Parathyroid adenoma (tissue), 2 donors: ENCODE measurements at regions not wholly inside any gene's neighbourhood (a gene's known extent, or its start where the extent isn't known, plus 50 kb on each side); places are given as distances from the start of the nearest gene placed in this dataset.

Source experiments
- H2AFZ ChIP-seq: fragments of 300-600 bp; sonication (generic); one replicate; pipeline ENCODE4 v1.7.0; 2017; ENCODE audit warnings: antibody characterized with exemption, mild to moderate bottlenecking
- H3K27ac ChIP-seq: fragments of 300-600 bp; sonication (generic); one replicate; pipeline ENCODE4 v1.7.0; 2017
- H3K27me3 ChIP-seq: fragments of 300-600 bp; sonication (generic); one replicate; pipeline ENCODE4 v1.7.0; 2017; ENCODE audit warnings: low read length; ENCODE audit not compliant: control insufficient read depth, insufficient read depth
- H3K36me3 ChIP-seq: fragments of 300-600 bp; sonication (generic); one replicate; pipeline ENCODE4 v1.7.0; 2017; ENCODE audit warnings: low read length; ENCODE audit not compliant: control insufficient read depth, insufficient read depth
- H3K4me1 ChIP-seq: fragments of 300-600 bp; sonication (generic); one replicate; pipeline ENCODE4 v1.7.0; 2017; ENCODE audit warnings: control low read depth
- H3K4me2 ChIP-seq: fragments of 300-600 bp; sonication (generic); one replicate; pipeline ENCODE4 v1.7.0; 2017; ENCODE audit warnings: low read length
- H3K4me3 ChIP-seq: fragments of 300-600 bp; sonication (generic); one replicate; pipeline ENCODE4 v1.7.0; 2017; ENCODE audit warnings: low read depth, low read length
- H3K79me2 ChIP-seq: fragments of 300-600 bp; sonication (generic); one replicate; pipeline ENCODE4 v1.7.0; 2017; ENCODE audit warnings: control low read depth
- H3K9ac ChIP-seq: fragments of 300-600 bp; sonication (generic); one replicate; pipeline ENCODE4 v1.7.0; 2017; ENCODE audit warnings: mild to moderate bottlenecking
- H3K9me3 ChIP-seq: fragments of 300-600 bp; sonication (generic); one replicate; pipeline ENCODE4 v1.7.0; 2017; ENCODE audit warnings: low read length; ENCODE audit not compliant: control insufficient read depth
- TF ChIP-seq, protein P1 (sequence below): fragments of 300-600 bp; sonication (generic); IDR thresholded peaks from one replicate; pipeline ENCODE4 v1.7.0; 2017; ENCODE audit warnings: antibody characterized with exemption, mild to moderate bottlenecking
- donor health status: primary hyperparathyroidism.

DNA sequence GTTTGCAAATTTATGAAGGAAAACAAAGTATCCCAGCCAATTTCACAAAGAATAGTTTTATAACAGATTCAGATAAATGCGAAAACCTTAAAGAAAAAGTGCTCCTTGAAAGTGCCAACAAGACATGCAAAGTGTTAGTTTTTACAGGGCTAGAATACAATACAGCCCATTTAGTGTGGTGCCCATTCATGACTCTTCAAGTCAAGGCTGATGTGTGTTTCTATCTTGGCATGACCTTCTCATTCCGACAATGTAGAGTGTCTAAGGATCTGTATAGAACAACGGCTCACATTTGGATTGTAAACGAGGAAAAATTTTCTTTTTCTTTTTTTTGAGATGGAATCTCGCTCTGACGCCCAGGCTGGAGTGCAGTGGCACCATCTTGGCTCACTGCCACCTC is 205.2 kb upstream of the SEMA6A start:
- H3K36me3 ChIP-seq: no peaks in the 10 kb centered on the region
- H3K4me2 ChIP-seq: no peak overlapping the region
- no peaks in the 10 kb centered on the region for H3K27me3 ChIP-seq
- H3K27ac ChIP-seq: no peak overlapping the region
- H3K79me2 ChIP-seq: no peaks in the 10 kb centered on the region
- no peaks in the 10 kb centered on the region for H3K4me1 ChIP-seq
- H3K9me3 ChIP-seq: no peaks in the 10 kb centered on the region
- no peak overlapping the region for H3K4me3 ChIP-seq
- H3K9ac ChIP-seq: no peak overlapping the region
- H2AFZ ChIP-seq: no peak overlapping the region
- TF ChIP-seq, protein P1, sequence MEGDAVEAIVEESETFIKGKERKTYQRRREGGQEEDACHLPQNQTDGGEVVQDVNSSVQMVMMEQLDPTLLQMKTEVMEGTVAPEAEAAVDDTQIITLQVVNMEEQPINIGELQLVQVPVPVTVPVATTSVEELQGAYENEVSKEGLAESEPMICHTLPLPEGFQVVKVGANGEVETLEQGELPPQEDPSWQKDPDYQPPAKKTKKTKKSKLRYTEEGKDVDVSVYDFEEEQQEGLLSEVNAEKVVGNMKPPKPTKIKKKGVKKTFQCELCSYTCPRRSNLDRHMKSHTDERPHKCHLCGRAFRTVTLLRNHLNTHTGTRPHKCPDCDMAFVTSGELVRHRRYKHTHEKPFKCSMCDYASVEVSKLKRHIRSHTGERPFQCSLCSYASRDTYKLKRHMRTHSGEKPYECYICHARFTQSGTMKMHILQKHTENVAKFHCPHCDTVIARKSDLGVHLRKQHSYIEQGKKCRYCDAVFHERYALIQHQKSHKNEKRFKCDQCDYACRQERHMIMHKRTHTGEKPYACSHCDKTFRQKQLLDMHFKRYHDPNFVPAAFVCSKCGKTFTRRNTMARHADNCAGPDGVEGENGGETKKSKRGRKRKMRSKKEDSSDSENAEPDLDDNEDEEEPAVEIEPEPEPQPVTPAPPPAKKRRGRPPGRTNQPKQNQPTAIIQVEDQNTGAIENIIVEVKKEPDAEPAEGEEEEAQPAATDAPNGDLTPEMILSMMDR: no peak

DNA sequence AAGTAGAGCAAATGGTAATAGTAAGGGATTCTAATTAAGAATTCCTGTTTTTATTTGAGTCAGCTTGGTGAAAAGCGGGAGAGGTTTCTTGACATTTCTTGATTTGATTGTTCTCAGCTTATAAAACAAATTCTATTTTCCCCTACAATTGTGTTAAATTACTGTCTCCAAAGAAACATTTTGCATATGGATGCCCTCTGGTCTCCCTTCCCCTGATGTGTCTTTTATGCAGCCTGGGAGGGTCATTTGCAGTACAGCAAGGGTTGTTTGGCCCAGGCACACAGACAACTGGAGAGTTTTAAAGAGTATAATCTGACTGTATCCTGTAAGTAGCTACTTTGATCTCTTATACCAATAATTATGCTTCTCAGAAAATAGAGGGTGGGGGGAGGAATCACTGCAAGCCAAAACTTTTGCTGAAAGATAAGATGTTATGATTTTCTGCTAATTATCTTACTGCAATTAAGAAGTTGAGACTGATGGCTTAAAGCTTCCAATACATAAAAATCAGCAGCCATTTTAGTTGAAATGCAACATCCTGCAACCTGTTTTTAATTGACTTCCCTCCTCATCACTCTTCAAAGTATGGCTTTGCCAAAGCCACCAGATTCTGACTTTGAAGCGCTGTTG is 204.1 kb upstream of the SEMA6A start:
- TF ChIP-seq, protein P1: no peak

DNA sequence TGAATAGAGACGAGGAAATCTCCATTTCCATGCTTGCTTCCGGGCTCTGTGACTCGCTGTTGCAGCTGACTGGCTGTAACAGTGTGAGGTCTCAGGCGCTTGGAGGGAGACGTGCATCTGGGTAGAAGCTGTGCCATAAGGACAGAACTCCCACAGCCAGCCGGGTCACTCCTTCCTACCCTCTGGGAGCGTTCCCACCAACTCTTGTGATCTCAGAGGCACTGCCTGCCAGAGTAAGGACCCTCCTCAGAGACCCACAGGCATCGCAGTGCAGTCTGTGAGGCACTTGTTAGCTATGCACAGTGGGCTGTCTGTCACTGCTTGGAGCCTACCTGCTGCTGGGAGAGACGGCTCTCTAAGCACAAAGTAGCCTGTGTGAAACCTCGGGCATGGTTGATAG is 203.4 kb upstream of the SEMA6A start:
- Histone ChIP-seq H3K4me3 (no peak overlapping the region), H3K4me1 (no peaks in the 10 kb centered on the region), H3K4me2 (no peak overlapping the region), H3K9ac (no peak overlapping the region), H3K27me3 (no peaks in the 10 kb centered on the region), H2AFZ (no peak overlapping the region), H3K79me2 (no peaks in the 10 kb centered on the region), H3K9me3 (no peaks in the 10 kb centered on the region), H3K27ac (no peak overlapping the region), H3K36me3 (no peaks in the 10 kb centered on the region)
- TF ChIP-seq, protein P1: no peak

More for the DNA sequence above, 204.1 kb upstream of the SEMA6A start:
- Histone ChIP-seq H2AFZ (no peak overlapping the region), H3K4me1 (no peaks in the 10 kb centered on the region), H3K79me2 (no peaks in the 10 kb centered on the region), H3K9ac (no peak overlapping the region), H3K4me3 (no peak overlapping the region), H3K4me2 (no peak overlapping the region), H3K27ac (no peak overlapping the region), H3K27me3 (no peaks in the 10 kb centered on the region), H3K9me3 (no peaks in the 10 kb centered on the region), H3K36me3 (no peaks in the 10 kb centered on the region)

DNA sequence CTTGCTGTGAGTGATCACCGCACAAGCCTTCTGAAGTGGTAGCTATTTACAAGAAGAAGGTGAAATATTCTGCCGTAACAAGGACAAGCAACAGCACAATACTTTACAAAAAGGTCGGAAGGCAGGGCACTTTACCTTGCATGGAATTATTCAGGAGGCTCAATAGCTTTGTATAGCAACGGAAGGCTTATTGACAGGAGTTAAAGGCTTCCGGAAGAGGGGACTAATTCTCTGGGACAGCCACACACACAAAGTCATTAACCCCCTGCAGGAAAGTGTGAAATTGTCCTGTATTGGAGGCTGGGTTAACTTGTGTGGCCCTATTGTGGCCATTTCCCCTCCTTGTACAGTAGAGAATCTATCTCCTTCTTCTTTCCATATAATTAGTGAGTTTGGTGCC is 199.3 kb upstream of the SEMA6A start:
- Histone ChIP-seq H3K79me2 (no peaks in the 10 kb centered on the region), H3K4me3 (no peak overlapping the region), H3K4me1 (no peaks in the 10 kb centered on the region), H2AFZ (no peak overlapping the region), H3K9me3 (no peaks in the 10 kb centered on the region), H3K9ac (no peak overlapping the region), H3K27me3 (no peaks in the 10 kb centered on the region), H3K4me2 (no peak overlapping the region), H3K36me3 (no peaks in the 10 kb centered on the region), H3K27ac (no peak overlapping the region)
- TF ChIP-seq, protein P1: no peak

DNA sequence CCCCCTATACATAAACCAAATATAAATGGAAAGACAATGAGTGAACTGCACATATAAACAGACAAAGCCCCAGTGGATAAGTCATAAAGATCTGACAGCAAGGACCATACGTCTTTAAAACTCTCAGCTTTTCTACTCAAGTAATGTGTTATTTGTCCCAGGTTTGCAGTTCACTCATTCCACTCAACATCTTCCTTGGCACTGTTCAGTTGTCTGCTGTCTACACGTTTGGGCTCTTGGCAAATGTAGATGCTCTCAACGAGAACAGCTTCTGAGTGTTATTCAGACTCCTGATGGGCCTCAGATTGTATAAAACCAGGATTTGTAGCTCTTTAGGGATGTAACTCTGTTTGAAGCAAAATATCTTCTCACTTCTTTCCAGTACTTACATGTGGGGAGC is 198.2 kb upstream of the SEMA6A start:
- H3K27ac ChIP-seq: no peak overlapping the region
- H2AFZ ChIP-seq: peak overlapping the region; percentile 28
- no peaks in the 10 kb centered on the region for H3K9me3 ChIP-seq
- no peaks in the 10 kb centered on the region for H3K79me2 ChIP-seq
- H3K4me2 ChIP-seq: no peak overlapping the region
- H3K9ac ChIP-seq: no peak overlapping the region
- TF ChIP-seq, protein P1: no peak
- H3K4me3 ChIP-seq: no peak overlapping the region
- no peaks in the 10 kb centered on the region for H3K27me3 ChIP-seq
- no peaks in the 10 kb centered on the region for H3K4me1 ChIP-seq
- H3K36me3 ChIP-seq: no peaks in the 10 kb centered on the region
